ENCODE measurements at regions not wholly inside any gene's neighbourhood (a gene's known extent, or its start where the extent isn't known, plus 50 kb on each side); places are given as distances from the start of the nearest gene placed in this dataset.

DNA sequence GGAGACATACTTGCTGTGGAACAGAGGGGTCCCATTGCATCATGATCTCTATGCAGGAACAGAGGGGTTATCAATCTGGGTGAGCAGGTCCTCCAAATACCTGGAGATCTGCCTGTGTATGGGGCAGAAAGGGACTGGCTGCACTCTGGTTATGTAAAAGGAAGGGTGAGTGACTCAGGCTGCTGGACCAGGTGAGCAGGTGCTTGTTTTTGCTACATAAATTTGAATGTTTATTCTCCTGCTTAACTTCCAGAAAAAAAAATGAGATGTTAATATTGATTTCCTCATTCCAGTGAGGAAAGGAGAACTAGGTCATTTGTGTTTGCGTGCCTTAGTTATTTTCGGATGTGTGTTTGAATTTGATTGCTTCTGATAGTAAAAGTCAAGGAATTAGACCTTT, 225.8 kb upstream of the TRAM1L1 start:
- Histone ChIP-seq H3K27me3 (ENCODE audit: insufficient read depth, low read depth) (no peaks in the 10 kb centered on the region), H3K4me3 (no peak overlapping the region), H3K9me3 (ENCODE audit: insufficient read depth, low read depth) (no peaks in the 10 kb centered on the region), H4K20me1 (ENCODE audit: insufficient read depth) (no peaks in the 10 kb centered on the region), H3F3A (ENCODE audit: insufficient read depth, low read depth) (no peaks in the 10 kb centered on the region), H3K79me2 (ENCODE audit: low read depth) (no peaks in the 10 kb centered on the region), H3K4me2 (no peak overlapping the region), H2AFZ (no peak overlapping the region; the same call in 1 of the 2 replicates), H3K4me1 (replicated peaks; ENCODE audit: insufficient read depth) (no peaks in the 10 kb centered on the region), H3K9me2 (ENCODE audit: insufficient read depth) (no peaks in the 10 kb centered on the region), H3K27ac (no peak overlapping the region), H3K36me3 (ENCODE audit: low read depth) (no peaks in the 10 kb centered on the region)
- ChIA-PET POLR2A (ENCODE audit: unreplicated experiment) (no interaction called here), CTCF (no interaction called here)
- intact Hi-C loops (cut with micrococcal nuclease; ENCODE audit: unreplicated experiment) = no loop called here
- TF ChIP-seq, protein P1, sequence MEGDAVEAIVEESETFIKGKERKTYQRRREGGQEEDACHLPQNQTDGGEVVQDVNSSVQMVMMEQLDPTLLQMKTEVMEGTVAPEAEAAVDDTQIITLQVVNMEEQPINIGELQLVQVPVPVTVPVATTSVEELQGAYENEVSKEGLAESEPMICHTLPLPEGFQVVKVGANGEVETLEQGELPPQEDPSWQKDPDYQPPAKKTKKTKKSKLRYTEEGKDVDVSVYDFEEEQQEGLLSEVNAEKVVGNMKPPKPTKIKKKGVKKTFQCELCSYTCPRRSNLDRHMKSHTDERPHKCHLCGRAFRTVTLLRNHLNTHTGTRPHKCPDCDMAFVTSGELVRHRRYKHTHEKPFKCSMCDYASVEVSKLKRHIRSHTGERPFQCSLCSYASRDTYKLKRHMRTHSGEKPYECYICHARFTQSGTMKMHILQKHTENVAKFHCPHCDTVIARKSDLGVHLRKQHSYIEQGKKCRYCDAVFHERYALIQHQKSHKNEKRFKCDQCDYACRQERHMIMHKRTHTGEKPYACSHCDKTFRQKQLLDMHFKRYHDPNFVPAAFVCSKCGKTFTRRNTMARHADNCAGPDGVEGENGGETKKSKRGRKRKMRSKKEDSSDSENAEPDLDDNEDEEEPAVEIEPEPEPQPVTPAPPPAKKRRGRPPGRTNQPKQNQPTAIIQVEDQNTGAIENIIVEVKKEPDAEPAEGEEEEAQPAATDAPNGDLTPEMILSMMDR (conservative IDR thresholded peaks at IDR 0.05) = no peak
- no peak for TF ChIP-seq EZH2 (IDR thresholded peaks at IDR 0.05; ENCODE audit: low read depth)
- peak in 1 of 2 experiments; percentile 34 for DNase-seq
- no TSS peak for BruUV-seq (replicated peaks)

DNA sequence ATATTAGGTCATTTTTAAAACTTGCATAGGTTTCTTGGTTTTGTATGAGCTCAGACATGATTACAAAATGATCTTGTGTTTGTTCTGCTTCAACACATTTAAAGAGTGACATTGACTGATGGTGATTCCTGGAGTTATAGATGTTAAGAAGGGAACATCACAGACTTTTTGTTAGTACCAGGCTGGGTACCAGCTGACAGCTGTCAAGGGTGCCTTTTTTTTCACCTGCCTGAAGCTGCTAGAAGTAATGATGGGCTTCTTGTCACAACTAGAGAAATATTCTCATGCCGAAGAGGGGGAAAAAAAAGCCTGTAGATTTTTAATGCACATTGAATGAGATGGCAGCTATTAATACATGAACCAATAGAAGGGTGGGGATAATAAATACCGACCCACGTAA, 226.6 kb upstream of the TRAM1L1 start:
- Histone ChIP-seq H3K27me3 (ENCODE audit: insufficient read depth, low read depth) (no peaks in the 10 kb centered on the region), H3K79me2 (ENCODE audit: low read depth) (no peaks in the 10 kb centered on the region), H3K4me1 (replicated peaks; ENCODE audit: insufficient read depth) (no peaks in the 10 kb centered on the region), H3K4me3 (no peak overlapping the region), H2AFZ (no peak overlapping the region), H3F3A (ENCODE audit: insufficient read depth, low read depth) (no peaks in the 10 kb centered on the region), H3K4me2 (no peak overlapping the region), H3K36me3 (ENCODE audit: low read depth) (no peaks in the 10 kb centered on the region), H4K20me1 (ENCODE audit: insufficient read depth) (no peaks in the 10 kb centered on the region), H3K27ac (no peak overlapping the region), H3K9me3 (ENCODE audit: insufficient read depth, low read depth) (no peaks in the 10 kb centered on the region), H3K9me2 (ENCODE audit: insufficient read depth) (no peaks in the 10 kb centered on the region)
- intact Hi-C loops (cut with micrococcal nuclease; ENCODE audit: unreplicated experiment) = no loop called here
- DNase-seq = no peak
- TF ChIP-seq, protein P1 (conservative IDR thresholded peaks at IDR 0.05) = no peak
- TF ChIP-seq EZH2 (IDR thresholded peaks at IDR 0.05; ENCODE audit: low read depth) = no peak
- BruUV-seq (replicated peaks) = no TSS peak
- ChIA-PET CTCF (no interaction called here), POLR2A (ENCODE audit: unreplicated experiment) (no interaction called here)

DNA sequence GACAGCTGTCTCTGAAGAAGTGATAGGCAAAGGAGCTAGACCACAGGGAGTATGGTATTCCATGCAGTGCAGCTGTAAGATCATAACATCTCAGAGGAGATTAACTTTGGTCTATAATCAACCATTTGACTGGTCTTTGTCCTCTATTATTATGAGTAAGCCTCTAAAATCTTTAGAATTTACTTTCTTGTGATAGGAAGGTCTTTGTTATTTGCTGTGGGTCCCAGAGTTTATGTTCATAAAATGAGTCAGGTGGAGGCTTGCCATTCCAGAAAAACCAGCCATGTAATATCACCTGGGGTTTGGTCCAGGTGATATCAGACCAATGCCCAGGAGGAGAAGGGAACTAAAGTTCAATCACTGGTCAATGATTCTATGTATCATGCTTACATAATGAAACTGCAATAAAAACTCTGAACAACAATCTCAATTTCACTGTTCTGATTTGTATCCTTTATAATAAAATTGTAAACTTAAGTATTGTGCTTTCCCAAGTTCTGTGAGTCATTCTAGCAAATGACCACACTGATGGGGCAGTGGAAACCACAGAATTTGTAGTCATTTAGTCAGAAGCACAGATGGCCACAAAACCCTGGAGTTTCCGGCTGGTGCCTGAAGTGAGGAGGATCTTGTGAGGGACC, 239.6 kb upstream of the TRAM1L1 start:
- Histone ChIP-seq H3K27me3 (ENCODE audit: insufficient read depth, low read depth) (no peaks in the 10 kb centered on the region), H3K4me3 (no peak overlapping the region), H3K4me1 (replicated peaks; ENCODE audit: insufficient read depth) (no peaks in the 10 kb centered on the region), H3K9me2 (ENCODE audit: insufficient read depth) (no peaks in the 10 kb centered on the region), H4K20me1 (ENCODE audit: insufficient read depth) (no peaks in the 10 kb centered on the region), H3K27ac (peak overlapping the region; percentile 39; the same call in 1 of the 2 replicates), H2AFZ (no peak overlapping the region), H3F3A (ENCODE audit: insufficient read depth, low read depth) (peaks cover 3% of the 10 kb centered on the region; the same call in 1 of the 2 replicates), H3K9me3 (ENCODE audit: insufficient read depth, low read depth) (no peaks in the 10 kb centered on the region), H3K36me3 (ENCODE audit: low read depth) (no peaks in the 10 kb centered on the region), H3K4me2 (no peak overlapping the region), H3K79me2 (ENCODE audit: low read depth) (no peaks in the 10 kb centered on the region)
- TF ChIP-seq EZH2 (IDR thresholded peaks at IDR 0.05; ENCODE audit: low read depth) = no peak
- TF ChIP-seq, protein P1 (conservative IDR thresholded peaks at IDR 0.05) = no peak
- BruUV-seq (replicated peaks) = no TSS peak
- POLR2A ChIA-PET (ENCODE audit: unreplicated experiment) = no interaction called here
- DNase-seq = peak; percentile 1 to 36
- intact Hi-C loops (cut with micrococcal nuclease; ENCODE audit: unreplicated experiment) = no loop called here
- CTCF ChIA-PET = no interaction called here

Data from PC-9 (cell line).